Inflammatory macrophage (primary cell): ENCODE measurements at regions not wholly inside any gene's neighbourhood (a gene's known extent, or its start where the extent isn't known, plus 50 kb on each side); places are given as distances from the start of the nearest gene placed in this dataset.
"Not testable (repeated sequence)": the region's sequence is repeated elsewhere in the genome, so short reads cannot be mapped to it uniquely, and the experiment has no call there.

Source experiments
- DNase-seq, 2 donors: peaks; one replicate each; pipeline ENCODE4 v3.0.0-alpha.2; 2020 to 2022

DNA sequence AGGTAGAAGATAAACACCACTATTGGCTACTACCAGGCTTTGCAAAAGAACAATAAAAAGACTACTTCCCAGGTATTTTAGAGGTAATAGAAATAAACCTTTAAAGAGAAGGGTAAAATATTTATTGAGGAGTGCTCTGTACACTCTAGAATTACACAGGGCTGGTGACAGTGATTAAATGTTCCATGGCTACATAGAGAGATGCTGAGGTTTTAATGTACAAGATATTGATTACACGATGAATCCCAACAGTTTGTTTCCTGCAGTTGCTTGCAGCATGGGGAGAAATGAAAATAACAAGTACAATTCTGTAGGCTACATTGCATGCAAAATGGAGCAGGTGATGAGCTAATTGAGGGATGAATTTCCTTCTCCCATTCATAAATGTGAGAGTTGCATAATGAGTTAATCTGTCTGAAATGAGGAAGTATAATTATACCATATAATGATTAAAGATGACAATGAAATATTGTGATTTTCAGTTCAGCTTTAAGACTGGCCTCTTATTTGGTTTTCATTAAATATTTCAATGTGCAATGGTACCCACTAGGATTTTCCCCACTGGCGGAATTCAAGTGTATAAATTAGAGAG is 266.1 kb downstream of the SOCS6 start:
- no peak for DNase-seq

DNA sequence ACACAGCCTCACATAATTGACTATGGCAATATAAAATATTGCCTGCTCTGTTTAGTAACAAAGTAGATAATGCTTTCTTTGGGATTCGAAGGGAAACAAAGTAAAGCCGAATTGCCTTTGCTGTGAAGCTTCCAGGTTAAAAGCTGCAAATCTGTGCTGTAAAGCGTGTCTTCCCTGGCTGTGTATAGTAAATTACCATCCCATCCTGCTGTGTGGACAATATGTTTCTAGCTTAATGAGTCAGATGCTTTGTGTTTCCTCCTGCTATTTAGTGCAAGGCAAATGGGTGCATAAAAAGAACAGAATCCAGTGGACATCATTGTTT is 265.1 kb downstream of the SOCS6 start:
- no peak for DNase-seq

DNA sequence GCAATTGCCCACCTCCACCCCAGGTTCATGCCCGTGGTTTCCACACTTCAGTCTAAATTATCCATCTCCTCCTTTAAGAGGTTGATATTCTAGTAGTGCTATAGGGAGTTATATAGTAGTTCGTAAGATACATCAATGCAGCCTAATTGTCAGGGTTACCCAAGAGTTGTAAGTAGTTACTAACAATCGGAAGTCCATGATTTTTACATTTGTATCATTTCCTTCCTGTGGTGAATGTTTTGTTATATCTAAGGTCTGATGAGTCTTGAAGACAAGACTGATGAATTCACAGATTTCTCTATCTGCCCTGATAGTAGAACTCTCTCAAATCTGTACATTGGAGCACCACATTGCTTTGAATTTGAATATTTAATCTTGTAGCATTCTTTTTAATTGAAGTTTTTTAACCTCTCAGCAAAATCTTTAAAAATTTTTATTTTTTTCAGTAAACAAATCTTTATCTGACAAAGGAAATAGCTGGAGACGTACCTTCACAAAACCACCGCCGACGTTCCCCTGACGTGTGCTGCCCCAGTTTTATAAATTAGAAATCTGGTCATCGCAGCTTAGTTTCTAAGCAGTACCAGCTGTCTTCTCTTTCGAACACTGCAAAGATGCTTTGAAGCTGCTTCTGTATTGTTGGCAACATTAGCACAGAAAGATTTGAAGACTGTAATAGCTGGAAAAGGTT is 264.5 kb downstream of the SOCS6 start:
- DNase-seq, result no peak

DNA sequence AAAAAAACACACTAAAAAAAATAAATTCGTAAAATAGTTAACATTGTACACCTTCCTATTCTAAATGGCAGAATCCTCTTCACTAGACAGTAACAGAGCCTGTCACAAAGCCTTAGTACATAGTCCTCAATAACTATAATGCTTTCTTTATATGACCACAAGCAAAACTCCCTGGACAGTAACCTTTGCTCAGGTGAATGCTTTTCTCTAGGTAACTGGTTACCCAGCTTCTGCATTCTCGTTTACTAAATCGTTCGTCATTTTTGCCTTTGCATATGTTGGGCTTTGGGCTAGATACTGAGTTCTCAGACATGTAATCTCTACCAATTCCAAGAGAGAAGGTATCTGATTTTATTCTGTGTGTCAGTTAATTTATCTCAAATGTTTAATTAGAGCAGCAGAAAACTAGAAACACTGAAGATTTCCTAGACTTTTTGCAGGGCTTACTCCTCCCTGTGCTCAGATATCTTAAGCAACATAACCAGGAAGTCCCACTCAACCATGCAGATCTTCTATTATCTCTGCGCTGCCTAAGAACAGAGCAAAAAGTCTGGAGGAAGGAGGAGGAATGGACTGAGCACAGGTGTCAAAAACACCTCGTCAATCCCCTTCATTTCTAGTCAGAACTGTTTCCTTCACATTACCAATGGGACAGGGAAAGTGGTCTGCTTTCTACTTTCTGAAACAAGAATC is 247.7 kb downstream of the SOCS6 start:
- no peak for DNase-seq

DNA sequence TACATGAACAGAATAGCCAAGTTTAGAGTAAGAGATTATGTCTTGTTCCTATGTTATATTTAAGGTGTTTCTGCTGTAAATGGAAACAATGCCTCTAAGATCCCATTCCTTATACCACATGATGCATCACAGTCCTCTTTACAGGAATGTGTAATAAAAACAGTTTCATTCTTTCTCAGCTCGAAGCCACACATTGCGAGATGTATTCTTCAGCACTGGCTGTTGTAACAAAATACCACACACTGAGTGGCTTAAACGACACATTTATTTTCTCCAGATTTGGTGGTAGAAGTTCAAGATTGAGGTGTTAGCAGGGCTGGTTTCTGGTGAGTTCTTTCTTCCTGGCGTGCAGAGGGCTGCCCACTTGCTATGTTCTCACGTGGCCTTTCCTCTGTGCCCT is 246.2 kb downstream of the SOCS6 start:
- DNase-seq, result no peak

DNA sequence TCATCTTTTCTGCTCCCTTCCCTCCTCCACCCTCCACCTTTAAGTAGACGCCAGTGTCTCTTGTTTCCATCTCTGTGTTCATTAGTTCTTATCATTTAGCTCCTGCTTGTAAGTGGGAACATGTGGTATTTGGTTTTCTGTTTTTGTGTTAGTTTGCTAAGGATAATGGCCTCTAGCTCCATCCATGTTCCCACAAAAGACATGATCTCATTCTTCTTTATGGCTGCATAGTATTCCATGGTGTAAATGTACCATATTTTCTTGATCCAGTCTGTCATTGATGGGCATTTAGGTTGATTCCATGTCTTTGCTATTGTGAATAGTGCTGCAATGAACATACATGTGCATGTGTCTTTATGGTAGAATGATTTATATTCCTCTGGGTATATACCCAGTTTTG is 236.5 kb downstream of the SOCS6 start:
- DNase-seq, result not testable (repeated sequence)

DNA sequence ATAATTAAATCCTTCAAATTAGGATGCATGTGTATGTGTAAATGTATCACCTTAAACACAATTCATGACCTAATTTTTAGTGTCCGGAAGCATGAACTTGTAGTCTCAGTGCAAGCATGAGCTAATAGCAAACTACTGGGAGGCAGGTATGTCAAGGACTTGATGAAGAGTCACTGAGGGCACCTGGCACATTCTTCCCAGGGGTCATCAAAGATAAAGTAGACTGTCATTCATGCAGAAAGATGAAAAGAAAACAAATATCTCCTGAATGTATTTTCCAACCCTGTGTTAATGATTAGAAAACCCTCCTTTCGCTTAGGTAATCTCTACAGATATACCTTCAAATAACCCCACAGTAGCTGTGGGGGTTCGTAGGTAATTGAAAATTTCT is 234.9 kb downstream of the SOCS6 start:
- no peak for DNase-seq

DNA sequence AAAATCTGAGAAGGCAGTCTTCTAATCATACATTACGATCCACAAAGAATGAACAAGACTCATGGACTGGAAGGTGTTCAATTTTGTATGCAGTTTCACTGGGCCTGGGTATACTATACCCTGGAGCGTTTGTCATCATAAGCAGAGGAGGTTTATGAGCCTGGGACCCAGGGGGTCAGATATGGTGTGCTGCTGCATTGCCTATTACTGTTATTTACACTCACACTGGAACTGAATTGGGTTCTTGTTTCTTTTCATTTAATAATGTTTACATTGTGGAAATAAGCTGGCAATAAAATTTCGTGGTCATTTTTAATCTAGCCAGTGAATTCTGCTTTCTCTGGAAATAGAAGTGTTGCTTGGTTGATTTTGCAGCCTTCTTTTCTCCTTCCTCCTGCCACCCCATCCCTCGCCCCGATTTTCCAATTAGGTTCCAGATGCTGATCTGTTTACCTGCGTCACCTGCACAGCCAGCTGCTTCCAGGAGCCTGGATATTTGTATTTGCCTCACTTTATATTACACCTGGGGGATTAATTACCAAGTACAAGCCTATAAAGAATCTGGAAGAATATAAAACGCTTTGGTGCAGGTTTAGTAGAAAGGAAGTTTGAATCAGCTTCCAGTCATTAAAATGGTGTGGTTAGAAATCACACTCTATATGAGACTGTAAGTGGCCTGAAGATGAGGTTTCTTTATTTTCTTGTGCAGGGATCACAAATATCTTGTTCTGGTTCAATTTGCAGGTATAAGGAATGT is 234.4 kb downstream of the SOCS6 start:
- no peak for DNase-seq

DNA sequence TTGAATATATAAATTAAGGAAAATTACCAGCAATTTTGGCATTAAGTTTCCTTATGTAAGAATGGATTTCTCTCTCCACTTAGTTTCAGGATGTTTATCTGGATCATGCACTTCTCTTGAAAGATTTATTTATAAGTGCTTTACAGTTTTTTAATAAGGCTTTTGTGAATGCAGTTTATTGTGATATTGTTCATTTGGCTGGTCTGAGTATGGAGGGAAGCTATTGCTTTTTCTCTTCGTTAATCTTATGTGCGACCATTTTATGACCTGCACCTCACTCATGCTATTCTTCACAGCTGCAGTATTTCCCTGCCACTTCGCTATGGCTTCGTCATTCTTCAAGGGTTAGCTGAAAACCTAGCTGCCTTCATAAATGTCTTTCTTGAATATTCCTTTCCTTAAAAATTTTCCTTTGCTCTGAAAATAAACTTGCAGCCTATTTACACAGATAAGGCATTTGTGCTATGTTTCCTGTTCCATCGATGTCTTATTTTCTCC is 233.4 kb downstream of the SOCS6 start:
- no peak for DNase-seq

DNA sequence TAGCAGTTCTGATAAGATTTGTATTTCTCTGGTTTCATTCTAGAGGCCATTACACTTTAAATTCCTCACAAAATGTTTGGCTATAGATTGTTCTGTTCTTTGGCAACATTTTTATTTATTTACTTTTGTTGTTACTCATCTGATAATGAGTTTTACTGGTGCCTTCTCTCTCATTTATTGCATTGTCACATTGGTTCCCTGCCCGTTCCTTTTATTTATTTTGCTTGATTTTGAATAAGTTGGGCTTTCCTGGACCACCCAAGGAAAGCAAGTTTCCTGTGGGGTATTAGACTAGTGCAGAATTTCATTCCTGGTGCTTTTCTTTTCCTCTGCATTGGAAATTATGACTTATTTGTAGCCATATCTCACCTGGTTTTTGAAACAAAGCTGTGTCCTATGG is 232.0 kb downstream of the SOCS6 start:
- DNase-seq, result no peak

DNA sequence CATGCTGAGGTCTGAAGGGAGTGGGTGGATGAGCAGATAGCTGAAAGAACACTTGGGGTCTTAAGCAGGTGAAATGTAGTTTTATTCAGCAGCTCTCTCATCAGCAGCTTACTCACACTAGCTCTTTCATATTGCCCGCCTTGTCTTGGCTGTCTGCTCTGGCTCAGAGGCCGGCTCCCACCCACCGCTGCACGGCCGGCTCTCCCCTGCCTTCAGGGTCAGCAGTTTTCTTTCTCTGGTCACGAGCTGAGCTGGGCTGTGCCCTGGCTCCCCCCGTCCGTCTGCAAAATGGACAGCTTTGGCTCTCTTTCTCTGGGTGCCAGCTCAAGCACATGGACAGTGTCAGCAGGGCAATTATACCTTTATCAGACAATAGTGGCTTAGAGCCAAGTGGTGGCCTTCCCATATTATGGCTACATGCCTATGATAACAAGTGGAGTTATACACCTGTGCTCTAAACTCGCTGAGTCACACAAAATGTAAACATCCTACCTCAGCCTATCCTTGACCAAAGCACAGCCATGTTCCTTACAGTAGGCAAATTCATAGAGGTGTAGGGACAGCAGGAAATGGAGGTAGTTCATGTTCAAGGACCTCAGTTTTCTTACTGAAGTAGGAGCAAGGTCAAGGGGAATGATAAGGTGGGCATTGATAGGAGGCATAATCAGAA is 224.8 kb downstream of the SOCS6 start:
- DNase-seq, result no peak

DNA sequence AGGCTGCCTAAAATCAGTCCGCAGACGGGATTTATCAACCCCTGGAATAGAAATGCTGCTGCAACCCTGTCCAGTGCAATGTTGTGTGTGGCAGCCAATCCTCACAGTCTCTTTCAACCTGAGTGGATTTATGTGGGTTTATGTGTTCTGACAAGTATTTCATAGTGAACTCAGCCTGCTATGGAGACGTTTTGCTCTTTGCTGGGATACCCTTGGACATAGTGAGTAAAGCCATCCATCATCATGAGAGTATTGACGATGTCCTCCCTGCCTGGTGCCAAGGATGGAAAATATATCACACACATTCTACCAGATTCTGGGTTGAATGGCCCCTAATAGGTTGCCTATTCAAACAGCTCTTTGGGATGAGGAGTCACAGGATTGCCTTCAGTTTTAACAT is 219.1 kb downstream of the SOCS6 start:
- DNase-seq, result no peak

DNA sequence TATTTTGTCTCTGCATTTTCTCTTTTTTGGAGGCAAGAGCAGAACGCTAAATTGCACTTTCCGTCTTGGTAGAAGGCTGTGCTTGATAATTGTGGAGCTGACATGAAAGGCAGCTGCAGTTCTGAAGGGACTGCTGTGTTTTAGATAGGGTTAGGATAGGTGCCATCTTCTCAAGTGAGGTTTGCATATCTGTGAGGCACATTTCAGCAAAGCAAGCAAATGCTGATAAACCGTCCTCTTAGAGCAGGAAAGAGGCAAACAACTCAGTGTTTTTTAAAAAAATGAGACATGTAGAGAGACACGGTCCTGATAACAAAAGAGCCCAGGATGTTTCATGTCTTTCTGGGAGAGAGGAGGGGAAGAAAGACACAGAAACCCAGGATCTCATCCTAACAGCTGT is 217.7 kb downstream of the SOCS6 start:
- no peak for DNase-seq

DNA sequence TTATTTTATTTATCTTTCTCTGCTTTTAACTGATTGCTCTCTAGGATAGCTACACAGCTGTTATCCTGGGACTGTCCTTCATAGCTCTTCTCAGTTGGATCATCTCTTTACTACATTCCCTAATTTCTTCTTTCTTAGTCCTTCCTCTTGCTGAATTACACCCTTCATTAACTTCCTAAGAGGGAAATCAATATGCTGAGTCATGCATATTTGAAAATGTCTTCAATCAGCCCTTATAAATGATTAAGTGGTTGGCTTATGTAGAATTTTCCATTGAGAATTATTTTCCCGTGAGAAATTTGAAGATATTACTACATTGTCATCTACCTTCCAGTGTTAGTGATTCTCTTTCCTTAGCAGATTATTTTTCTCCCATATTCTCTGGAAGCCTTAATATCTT is 214.2 kb downstream of the SOCS6 start:
- no peak for DNase-seq

DNA sequence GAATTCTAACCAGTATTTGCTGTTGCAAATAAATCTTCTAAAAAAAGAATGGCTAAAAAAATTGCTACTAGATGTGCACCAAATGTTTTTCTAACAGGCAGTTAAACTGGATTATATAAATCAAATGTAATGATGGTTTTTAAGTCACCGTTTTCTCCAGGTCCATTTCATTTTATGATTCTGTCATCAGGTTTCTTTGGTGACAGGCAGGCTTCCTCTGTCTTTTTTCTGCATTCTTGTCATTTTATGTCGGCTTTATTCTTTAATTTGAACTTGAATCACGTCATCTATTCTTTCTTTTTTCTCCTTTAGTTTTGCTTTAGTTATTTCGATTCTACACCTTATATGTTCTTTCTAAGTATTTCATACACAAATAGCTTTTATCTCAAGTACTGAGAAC is 212.5 kb downstream of the SOCS6 start:
- DNase-seq, result no peak

DNA sequence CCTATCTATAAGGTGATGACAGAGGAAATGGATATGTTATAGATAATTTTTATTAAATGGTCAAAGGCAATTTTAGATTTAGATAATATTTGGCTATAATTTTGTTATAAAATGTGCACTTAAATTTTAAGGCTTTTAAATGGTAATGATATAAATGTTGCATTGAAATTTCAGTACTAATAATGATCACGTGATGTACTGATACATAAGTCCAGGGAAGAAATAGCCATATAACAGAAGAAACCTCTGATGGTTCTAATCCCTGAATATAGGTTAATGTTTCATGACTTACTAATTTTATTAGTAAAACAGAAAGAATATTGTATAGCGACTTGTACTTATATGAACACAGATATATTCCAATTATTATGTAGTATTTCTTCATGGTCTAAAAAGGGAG is 211.9 kb downstream of the SOCS6 start:
- no peak for DNase-seq

DNA sequence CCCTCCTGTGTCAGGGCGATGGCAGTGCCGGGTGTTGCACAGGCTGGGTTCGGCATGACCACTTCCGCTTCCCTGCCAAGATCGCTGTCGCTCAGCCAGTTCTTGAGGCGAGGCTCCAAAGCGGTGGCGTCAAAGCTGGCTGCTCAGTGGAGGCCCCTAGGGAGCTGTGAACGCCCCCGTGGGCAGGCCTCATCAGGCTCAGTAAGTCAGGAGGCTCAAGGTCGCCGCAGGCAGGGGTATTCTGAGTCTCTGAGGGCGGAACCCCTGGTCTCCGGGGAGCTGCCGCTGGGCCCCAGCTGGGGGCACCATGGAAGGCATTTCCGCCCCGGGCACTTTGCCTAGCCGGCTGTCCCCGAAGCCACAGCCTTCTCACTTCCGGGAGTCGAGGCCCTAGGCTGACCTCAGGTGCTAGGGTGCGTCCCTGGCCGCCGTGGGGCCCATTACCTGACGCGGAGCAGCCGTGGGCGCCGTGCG is 210.4 kb downstream of the SOCS6 start:
- DNase-seq, result peak in 1 of 2 donors; percentile 4

DNA sequence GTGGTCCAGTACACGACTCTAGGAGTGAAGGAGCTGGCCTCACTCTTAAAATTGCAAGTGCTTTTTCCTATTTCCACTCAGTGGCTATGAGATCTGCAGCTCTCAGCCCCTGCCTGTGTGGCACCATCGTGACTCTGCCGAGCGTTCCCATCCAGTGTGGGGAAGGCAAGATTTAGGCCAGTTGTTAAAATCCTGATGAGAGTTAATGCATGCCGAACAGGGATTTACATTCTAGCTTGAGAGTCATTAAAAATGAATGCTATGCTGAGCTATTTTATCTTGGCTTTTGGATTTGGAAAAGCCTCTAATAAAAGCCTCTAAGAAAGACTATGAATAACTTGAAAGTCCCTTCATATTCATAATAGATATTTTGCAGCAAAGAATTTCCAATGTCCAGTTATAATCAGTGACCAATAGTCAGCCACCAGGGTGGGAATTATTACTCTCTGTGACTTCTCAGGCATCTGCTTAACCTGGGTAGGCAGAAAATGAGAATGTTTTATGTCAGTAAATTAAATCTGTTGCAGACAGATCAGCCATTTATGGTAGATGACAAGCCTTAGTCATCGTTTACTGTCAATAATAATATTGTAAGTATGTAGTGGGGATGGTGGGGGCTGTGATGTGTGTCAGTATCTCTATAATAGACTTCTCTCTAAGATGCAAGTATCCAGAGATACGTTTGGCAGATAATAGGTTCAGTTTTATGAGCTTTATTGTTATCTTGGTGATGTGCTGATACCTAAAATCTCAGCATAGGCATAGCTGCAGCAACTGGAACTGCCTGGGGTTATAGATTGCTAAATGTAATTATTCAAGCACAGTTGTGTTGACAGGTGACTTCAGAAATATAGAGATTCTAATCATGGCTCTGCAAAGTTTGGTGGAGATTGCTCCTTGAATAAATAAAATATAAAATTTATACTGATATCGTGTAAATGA is 207.8 kb downstream of the SOCS6 start:
- no peak for DNase-seq

DNA sequence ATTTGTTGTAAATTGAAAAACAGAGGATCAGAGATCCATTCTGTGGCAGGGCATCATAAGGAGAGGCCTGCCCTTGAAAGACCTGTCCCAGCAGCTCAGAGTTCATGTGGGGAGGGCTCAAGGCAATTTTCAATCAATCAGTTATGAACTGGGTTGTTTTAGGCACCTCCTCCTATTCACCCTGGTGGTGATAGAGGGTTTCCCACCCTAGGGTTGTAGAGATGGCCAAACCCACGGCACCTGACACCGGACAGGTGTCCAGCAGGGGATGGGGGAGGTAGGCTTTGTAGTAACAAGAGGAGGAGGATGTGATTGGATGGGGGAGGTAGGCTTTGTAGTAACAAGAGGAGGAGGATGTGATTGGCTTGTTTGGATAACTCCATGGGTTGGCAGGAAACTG is 205.7 kb downstream of the SOCS6 start:
- no peak for DNase-seq

DNA sequence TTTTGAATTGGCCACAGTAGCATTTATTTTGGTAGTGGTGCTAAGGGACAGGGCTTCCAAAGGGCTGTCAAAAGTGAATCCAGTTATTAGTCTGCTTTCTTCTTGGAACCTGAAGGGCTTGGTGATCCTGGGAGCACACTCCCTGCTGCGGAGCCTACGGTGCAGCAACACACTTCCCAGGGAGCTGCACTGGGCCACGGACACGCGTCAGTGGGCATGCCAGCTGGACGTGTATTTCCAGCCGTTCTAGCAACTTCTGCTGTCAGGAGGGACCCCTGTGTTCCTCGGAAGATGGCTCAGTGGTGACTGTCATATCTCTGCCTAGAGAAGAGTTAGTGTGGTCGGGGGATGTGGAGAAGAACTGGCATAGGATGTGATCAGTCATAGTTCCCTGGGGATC is 204.6 kb downstream of the SOCS6 start:
- no peak for DNase-seq

DNA sequence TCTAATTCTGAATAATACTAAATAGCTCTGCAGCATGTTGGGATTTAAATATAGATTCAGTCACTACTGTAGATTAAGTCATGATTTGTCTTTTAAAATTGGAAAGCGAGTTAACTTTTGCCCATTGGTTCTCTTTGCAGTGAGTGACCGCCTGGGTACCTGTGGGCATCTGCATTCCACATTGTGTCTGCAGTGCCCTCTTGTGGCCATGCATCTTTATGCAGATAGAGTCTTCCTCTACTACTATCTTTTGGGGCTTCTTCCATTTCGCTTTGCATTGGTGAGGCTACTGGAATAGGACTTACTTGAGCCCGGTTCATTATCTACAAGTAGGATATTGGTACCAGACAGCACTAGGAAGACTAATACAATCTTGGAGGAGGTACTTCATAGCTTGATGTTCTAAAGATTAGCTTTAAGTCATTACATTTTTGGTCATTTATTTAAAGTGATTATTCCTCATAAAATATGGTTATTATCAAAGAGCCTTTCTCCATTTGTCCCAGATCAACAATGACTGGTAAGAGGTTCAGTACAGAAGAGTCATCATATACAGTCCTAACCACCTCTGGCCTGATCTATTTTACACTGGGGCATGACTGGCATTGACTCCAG is 203.0 kb downstream of the SOCS6 start:
- peak; percentile 69 to 73 for DNase-seq
